ENCODE measurements at regions not wholly inside any gene's neighbourhood (a gene's known extent, or its start where the extent isn't known, plus 50 kb on each side); places are given as distances from the start of the nearest gene placed in this dataset.

GRCh38 chr4:81854406-81854805 is 382.7 kb upstream of the RASGEF1B start:
- TF ChIP-seq, protein P1, sequence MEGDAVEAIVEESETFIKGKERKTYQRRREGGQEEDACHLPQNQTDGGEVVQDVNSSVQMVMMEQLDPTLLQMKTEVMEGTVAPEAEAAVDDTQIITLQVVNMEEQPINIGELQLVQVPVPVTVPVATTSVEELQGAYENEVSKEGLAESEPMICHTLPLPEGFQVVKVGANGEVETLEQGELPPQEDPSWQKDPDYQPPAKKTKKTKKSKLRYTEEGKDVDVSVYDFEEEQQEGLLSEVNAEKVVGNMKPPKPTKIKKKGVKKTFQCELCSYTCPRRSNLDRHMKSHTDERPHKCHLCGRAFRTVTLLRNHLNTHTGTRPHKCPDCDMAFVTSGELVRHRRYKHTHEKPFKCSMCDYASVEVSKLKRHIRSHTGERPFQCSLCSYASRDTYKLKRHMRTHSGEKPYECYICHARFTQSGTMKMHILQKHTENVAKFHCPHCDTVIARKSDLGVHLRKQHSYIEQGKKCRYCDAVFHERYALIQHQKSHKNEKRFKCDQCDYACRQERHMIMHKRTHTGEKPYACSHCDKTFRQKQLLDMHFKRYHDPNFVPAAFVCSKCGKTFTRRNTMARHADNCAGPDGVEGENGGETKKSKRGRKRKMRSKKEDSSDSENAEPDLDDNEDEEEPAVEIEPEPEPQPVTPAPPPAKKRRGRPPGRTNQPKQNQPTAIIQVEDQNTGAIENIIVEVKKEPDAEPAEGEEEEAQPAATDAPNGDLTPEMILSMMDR (IDR thresholded peaks at IDR 0.05 in 8 of 11, conservative IDR thresholded peaks at IDR 0.05 in 3 of 11): no peak
- TF ChIP-seq POLR2A (IDR thresholded peaks at IDR 0.05) (no peak), POLR2AphosphoS5 (IDR thresholded peaks at IDR 0.05) (no peak)

Data from spleen (tissue), 7 donors.